ENCODE measurements at regions not wholly inside any gene's neighbourhood (a gene's known extent, or its start where the extent isn't known, plus 50 kb on each side); places are given as distances from the start of the nearest gene placed in this dataset.

DNA sequence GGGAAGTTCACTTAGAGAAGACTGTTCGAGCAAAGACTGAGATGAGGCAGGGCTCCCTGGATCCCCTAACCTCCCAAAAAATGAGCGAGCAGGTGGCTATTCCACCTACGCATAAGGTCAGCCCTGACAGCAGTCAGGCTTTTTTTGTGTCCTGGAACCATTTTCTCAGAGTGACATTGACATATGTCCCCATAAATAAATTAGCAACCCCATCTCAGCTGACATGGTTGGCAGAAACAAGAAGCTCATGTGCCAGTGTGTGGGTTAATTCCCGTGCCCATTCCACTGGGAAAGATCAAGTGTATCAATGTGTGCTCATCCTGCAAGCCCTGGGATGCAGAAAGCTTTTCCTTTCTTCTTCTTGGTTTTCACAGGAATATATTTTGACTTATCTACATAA lies 740.4 kb upstream of the CELF4 start:
- no TSS peak for BruUV-seq (replicated peaks)
- no peak for DNase-seq (ENCODE audit: low spot score)
- Histone ChIP-seq H3K36me3 (ENCODE audit: insufficient read depth, low read length) (no peaks in the 10 kb centered on the region), H3K4me1 (ENCODE audit: insufficient read depth, low read length, poor library complexity, severe bottlenecking) (no peaks in the 10 kb centered on the region), H2AFZ (ENCODE audit: low read length) (no peak overlapping the region), H4K20me1 (ENCODE audit: insufficient read depth, low read length) (no peaks in the 10 kb centered on the region), H3K9me3 (ENCODE audit: low read length) (no peaks in the 10 kb centered on the region), H3K27ac (ENCODE audit: low read depth, low read length, poor library complexity, severe bottlenecking) (no peak overlapping the region), H3K4me3 (ENCODE audit: low read depth, low read length, poor library complexity, severe bottlenecking) (no peak overlapping the region), H3K9me2 (ENCODE audit: insufficient read depth, low read length) (no peaks in the 10 kb centered on the region), H3K79me2 (ENCODE audit: insufficient read depth, low read depth, low read length) (no peaks in the 10 kb centered on the region), H3K4me2 (ENCODE audit: low read length) (no peak overlapping the region)
- POLR2A ChIA-PET = no interaction called here
- TF ChIP-seq, protein P1, sequence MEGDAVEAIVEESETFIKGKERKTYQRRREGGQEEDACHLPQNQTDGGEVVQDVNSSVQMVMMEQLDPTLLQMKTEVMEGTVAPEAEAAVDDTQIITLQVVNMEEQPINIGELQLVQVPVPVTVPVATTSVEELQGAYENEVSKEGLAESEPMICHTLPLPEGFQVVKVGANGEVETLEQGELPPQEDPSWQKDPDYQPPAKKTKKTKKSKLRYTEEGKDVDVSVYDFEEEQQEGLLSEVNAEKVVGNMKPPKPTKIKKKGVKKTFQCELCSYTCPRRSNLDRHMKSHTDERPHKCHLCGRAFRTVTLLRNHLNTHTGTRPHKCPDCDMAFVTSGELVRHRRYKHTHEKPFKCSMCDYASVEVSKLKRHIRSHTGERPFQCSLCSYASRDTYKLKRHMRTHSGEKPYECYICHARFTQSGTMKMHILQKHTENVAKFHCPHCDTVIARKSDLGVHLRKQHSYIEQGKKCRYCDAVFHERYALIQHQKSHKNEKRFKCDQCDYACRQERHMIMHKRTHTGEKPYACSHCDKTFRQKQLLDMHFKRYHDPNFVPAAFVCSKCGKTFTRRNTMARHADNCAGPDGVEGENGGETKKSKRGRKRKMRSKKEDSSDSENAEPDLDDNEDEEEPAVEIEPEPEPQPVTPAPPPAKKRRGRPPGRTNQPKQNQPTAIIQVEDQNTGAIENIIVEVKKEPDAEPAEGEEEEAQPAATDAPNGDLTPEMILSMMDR (conservative IDR thresholded peaks at IDR 0.05; ENCODE audit: low read length) = no peak
- TF ChIP-seq EZH2phosphoT487 (IDR thresholded peaks at IDR 0.05; ENCODE audit: borderline replicate concordance, low read depth, low read length) = no peak
- CTCF ChIA-PET (ENCODE audit: unreplicated experiment) = no interaction called here
- intact Hi-C loops (cut with micrococcal nuclease; ENCODE audit: unreplicated experiment) = no loop called here

DNA sequence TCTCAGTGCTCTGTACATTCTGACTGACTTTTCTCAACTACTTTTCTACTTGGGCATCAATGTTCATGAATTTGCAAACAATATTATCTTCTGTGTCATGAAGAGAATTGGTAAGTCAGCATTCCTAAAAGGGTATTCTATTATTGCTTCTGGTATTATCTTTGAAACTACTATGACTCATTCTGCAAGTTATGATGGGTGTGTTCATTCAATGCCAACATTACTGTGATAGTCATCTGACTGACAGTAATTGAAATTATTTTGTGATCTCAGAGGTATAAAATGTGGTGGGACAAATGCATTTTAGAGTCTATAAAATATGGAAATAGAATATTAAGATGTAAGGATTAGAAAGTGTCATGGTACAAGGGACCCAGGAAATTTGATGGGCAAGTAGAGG lies 736.0 kb upstream of the CELF4 start:
- H3K27ac ChIP-seq (ENCODE audit: low read depth, low read length, poor library complexity, severe bottlenecking) = no peak overlapping the region
- H3K9me2 ChIP-seq (ENCODE audit: insufficient read depth, low read length) = no peaks in the 10 kb centered on the region
- no TSS peak for BruUV-seq (replicated peaks)
- H2AFZ ChIP-seq (ENCODE audit: low read length) = no peak overlapping the region
- H3K4me2 ChIP-seq (ENCODE audit: low read length) = no peak overlapping the region
- no peak for TF ChIP-seq EZH2phosphoT487 (IDR thresholded peaks at IDR 0.05; ENCODE audit: borderline replicate concordance, low read depth, low read length)
- TF ChIP-seq, protein P1 (conservative IDR thresholded peaks at IDR 0.05; ENCODE audit: low read length) = no peak
- CTCF ChIA-PET (ENCODE audit: unreplicated experiment) = no interaction called here
- no peaks in the 10 kb centered on the region for H3K79me2 ChIP-seq (ENCODE audit: insufficient read depth, low read depth, low read length)
- DNase-seq (ENCODE audit: low spot score) = no peak
- H4K20me1 ChIP-seq (ENCODE audit: insufficient read depth, low read length) = no peaks in the 10 kb centered on the region
- H3K4me3 ChIP-seq (ENCODE audit: low read depth, low read length, poor library complexity, severe bottlenecking) = no peak overlapping the region
- intact Hi-C loops (cut with micrococcal nuclease; ENCODE audit: unreplicated experiment) = no loop called here
- POLR2A ChIA-PET = no interaction called here
- H3K36me3 ChIP-seq (ENCODE audit: insufficient read depth, low read length) = no peaks in the 10 kb centered on the region
- H3K4me1 ChIP-seq (ENCODE audit: insufficient read depth, low read length, poor library complexity, severe bottlenecking) = no peaks in the 10 kb centered on the region
- no peaks in the 10 kb centered on the region for H3K9me3 ChIP-seq (ENCODE audit: low read length)

- Histone ChIP-seq H4K20me1 (ENCODE audit: insufficient read depth, low read length) (no peaks in the 10 kb centered on the region), H3K79me2 (ENCODE audit: insufficient read depth, low read depth, low read length) (no peaks in the 10 kb centered on the region), H3K4me3 (ENCODE audit: low read depth, low read length, poor library complexity, severe bottlenecking) (no peak overlapping the region), H3K36me3 (ENCODE audit: insufficient read depth, low read length) (no peaks in the 10 kb centered on the region), H3K4me2 (ENCODE audit: low read length) (no peak overlapping the region), H3K9me2 (ENCODE audit: insufficient read depth, low read length) (no peaks in the 10 kb centered on the region), H3K4me1 (ENCODE audit: insufficient read depth, low read length, poor library complexity, severe bottlenecking) (no peaks in the 10 kb centered on the region), H2AFZ (ENCODE audit: low read length) (no peak overlapping the region), H3K9me3 (ENCODE audit: low read length) (no peaks in the 10 kb centered on the region), H3K27ac (ENCODE audit: low read depth, low read length, poor library complexity, severe bottlenecking) (no peak overlapping the region)
- no peak for DNase-seq (ENCODE audit: low spot score)
- BruUV-seq (replicated peaks) = no TSS peak
- ChIA-PET CTCF (ENCODE audit: unreplicated experiment) (no interaction called here), POLR2A (no interaction called here)
- no peak for TF ChIP-seq EZH2phosphoT487 (IDR thresholded peaks at IDR 0.05; ENCODE audit: borderline replicate concordance, low read depth, low read length)
- TF ChIP-seq, protein P1 (conservative IDR thresholded peaks at IDR 0.05; ENCODE audit: low read length) = no peak
- intact Hi-C loops (cut with micrococcal nuclease; ENCODE audit: unreplicated experiment) = no loop called here
Observed at GRCh38 chr18:38297910-38298309, 732.3 kb upstream of the CELF4 start.
